ENCODE measurements at regions not wholly inside any gene's neighbourhood (a gene's known extent, or its start where the extent isn't known, plus 50 kb on each side); places are given as distances from the start of the nearest gene placed in this dataset.

DNA sequence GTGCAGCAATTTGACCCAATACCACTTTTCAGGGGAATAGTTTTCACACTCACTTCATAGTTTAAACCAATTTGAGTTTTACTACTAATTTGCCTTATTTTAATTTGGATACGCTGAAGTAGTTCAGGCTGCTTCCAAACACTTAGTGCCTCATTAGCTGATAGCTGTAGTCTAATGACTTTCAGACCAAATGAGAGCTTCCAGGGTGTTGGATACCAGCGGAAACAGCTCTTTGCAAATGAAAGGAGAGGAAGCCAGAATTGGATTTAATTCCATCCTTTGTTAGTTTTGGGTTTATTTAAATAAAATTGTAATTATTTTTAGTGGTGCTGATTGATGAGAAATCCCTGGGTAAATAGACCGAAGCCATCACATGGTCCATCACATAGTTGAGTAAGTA is 158.3 kb upstream of the SEL1L start:
- TF ChIP-seq EP300 (IDR thresholded peaks at IDR 0.05; ENCODE audit: low read depth) (no peak), POLR2A (IDR thresholded peaks at IDR 0.05) (no peak), POLR2AphosphoS5 (IDR thresholded peaks at IDR 0.05) (no peak)
- TF ChIP-seq, protein P1, sequence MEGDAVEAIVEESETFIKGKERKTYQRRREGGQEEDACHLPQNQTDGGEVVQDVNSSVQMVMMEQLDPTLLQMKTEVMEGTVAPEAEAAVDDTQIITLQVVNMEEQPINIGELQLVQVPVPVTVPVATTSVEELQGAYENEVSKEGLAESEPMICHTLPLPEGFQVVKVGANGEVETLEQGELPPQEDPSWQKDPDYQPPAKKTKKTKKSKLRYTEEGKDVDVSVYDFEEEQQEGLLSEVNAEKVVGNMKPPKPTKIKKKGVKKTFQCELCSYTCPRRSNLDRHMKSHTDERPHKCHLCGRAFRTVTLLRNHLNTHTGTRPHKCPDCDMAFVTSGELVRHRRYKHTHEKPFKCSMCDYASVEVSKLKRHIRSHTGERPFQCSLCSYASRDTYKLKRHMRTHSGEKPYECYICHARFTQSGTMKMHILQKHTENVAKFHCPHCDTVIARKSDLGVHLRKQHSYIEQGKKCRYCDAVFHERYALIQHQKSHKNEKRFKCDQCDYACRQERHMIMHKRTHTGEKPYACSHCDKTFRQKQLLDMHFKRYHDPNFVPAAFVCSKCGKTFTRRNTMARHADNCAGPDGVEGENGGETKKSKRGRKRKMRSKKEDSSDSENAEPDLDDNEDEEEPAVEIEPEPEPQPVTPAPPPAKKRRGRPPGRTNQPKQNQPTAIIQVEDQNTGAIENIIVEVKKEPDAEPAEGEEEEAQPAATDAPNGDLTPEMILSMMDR (IDR thresholded peaks at IDR 0.05), result no peak

DNA sequence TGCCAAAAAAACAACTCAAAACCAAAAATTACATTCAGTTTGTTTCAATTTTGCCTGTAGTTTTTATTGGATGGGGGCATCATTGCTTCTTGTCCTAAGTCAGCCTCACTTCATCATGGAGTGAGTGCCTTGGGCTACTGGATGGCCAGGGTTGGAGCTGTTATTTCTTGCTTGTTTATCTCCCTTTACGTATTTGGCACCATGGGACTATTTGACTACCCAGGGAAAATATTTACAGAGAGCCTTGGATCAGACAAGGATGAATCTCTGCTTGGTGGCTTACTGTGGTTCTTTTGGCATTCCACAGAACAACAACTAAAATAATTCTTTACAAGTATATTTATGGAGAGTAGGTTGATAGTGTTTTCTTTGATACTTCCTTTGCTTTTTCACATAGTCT is 160.8 kb upstream of the SEL1L start:
- no peak for DNase-seq
- intact Hi-C loops (cut with DNase I; ENCODE audit: low total_unique reads) (no loop called here), in situ Hi-C loops (cut with MboI; ENCODE audit: low pct_ligation_motif_present in 1 of 4, low pct_unique_long_range_greater_than_20kb in 1 of 4, low sequenced_read_pairs in 3 of 4) (no loop called here)
- H3K27ac ChIP-seq, result no peak overlapping the region
- WGBS, 2 donors (ENCODE audit: low coverage in 1 of 2), result 66 to 70% methylated on average over 1 of the region's 1 CpG
- H3K4me1 ChIP-seq, result no peaks in the 10 kb centered on the region
- no peaks in the 10 kb centered on the region for H3K9me3 ChIP-seq
- no peak overlapping the region for H3K4me3 ChIP-seq
- TF ChIP-seq POLR2AphosphoS5 (IDR thresholded peaks at IDR 0.05) (no peak), POLR2A (IDR thresholded peaks at IDR 0.05) (no peak), EP300 (IDR thresholded peaks at IDR 0.05; ENCODE audit: low read depth) (no peak)
- TF ChIP-seq, protein P1 (IDR thresholded peaks at IDR 0.05), result no peak
- H3K36me3 ChIP-seq, result no peaks in the 10 kb centered on the region
- H3K27me3 ChIP-seq, result no peaks in the 10 kb centered on the region

More for the DNA sequence above, 158.3 kb upstream of the SEL1L start:
- no peak overlapping the region for H3K4me3 ChIP-seq
- DNase-seq, result no peak
- in situ Hi-C loops (cut with MboI; ENCODE audit: low pct_ligation_motif_present in 1 of 4, low pct_unique_long_range_greater_than_20kb in 1 of 4, low sequenced_read_pairs in 3 of 4) (no loop called here), intact Hi-C loops (cut with DNase I; ENCODE audit: low total_unique reads) (no loop called here)
- H3K36me3 ChIP-seq, result no peaks in the 10 kb centered on the region
- H3K27ac ChIP-seq, result no peak overlapping the region
- no peaks in the 10 kb centered on the region for H3K4me1 ChIP-seq
- H3K27me3 ChIP-seq, result no peaks in the 10 kb centered on the region
- 81 to 82% methylated on average over 3 of the region's 3 CpGs for whole genome bisulfite sequencing, 2 donors (ENCODE audit: low coverage in 1 of 2)
- H3K9me3 ChIP-seq, result no peaks in the 10 kb centered on the region

DNA sequence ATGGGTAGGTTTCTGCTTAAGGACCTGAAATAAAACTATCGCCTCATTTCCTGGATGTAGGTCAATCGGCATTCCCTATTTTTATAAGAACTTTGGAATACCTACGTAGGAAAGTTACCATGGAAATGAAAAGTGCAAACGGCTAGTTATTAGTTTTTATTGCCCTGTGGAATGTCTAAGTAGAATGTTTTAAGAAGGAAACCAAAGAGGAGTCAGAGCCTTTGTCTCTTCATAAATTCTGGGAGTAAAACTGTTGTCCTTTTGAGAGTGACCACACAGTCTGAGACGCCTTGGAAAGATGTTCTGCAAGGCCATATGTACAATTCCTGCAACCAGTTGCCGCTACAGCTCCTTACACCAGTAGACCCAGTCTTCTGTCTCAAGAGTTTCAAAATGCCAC is 176.0 kb upstream of the SEL1L start:
- TF ChIP-seq, protein P1 (IDR thresholded peaks at IDR 0.05), result no peak
- TF ChIP-seq POLR2AphosphoS5 (IDR thresholded peaks at IDR 0.05), result no peak
- Histone ChIP-seq H3K27ac (no peak overlapping the region), H3K27me3 (no peaks in the 10 kb centered on the region), H3K4me3 (no peak overlapping the region), H3K9me3 (no peaks in the 10 kb centered on the region), H3K4me1 (no peaks in the 10 kb centered on the region), H3K36me3 (no peaks in the 10 kb centered on the region)
- in situ Hi-C loops (cut with MboI; ENCODE audit: low pct_ligation_motif_present in 1 of 4, low pct_unique_long_range_greater_than_20kb in 1 of 4, low sequenced_read_pairs in 3 of 4) (no loop called here), intact Hi-C loops (cut with DNase I; ENCODE audit: low total_unique reads) (no loop called here)
- DNase-seq, result no peak
- 23 to 33% methylated on average over 4 to 6 of the region's 6 CpGs for WGBS, 2 donors (ENCODE audit: low coverage in 1 of 2)

DNA sequence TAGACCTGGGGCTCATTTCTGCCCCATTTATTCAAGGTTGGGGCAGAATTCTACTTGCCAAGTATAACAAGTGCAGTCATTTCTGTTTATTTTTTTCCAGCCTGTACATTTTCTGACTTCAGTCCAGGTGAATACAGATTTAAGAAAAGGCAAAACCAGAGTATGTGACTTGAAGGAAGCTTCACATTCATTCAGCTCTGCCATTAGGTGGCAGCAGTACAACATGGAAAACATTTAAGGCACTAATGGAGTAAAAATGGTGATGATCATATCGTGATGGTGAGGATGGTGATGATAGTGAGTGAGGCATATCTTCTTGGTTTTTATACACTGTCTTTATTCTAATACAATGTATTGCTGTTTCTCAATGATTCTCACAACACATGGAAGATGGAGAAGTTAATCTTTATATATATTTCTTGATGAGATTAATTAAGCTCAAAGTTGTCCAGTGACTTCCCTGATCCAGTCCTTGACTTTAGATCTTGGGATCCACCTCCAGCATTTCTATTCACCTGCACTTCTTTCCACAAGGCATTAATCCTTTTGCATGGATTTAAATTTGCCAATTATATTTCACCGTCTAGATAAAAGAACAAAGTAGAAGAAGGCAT is 176.7 kb upstream of the SEL1L start:
- H3K36me3 ChIP-seq, result no peaks in the 10 kb centered on the region
- intact Hi-C loops (cut with DNase I; ENCODE audit: low total_unique reads), result no loop called here
- no peaks in the 10 kb centered on the region for H3K9me3 ChIP-seq
- no peak overlapping the region for H3K27ac ChIP-seq
- in situ Hi-C loops (cut with MboI; ENCODE audit: low pct_ligation_motif_present in 1 of 4, low pct_unique_long_range_greater_than_20kb in 1 of 4, low sequenced_read_pairs in 3 of 4), result no loop called here
- no peaks in the 10 kb centered on the region for H3K27me3 ChIP-seq
- no peak overlapping the region for H3K4me3 ChIP-seq
- TF ChIP-seq, protein P1 (IDR thresholded peaks at IDR 0.05), result peak; percentile 33 to 58 (median 43)
- TF ChIP-seq POLR2A (IDR thresholded peaks at IDR 0.05), result no peak
- H3K4me1 ChIP-seq, result no peaks in the 10 kb centered on the region
- WGBS, 2 donors (ENCODE audit: low coverage in 1 of 2), result 40 to 49% methylated on average over 2 of the region's 2 CpGs
- no peak for DNase-seq

All from transverse colon (tissue), 4 donors.